Thyroid gland (tissue), 4 donors: ENCODE measurements at regions not wholly inside any gene's neighbourhood (a gene's known extent, or its start where the extent isn't known, plus 50 kb on each side); places are given as distances from the start of the nearest gene placed in this dataset.

Source experiments
- DNase-seq, 2 donors: peaks; one replicate each; pipeline ENCODE4 v3.0.0-alpha.2; 2019
- H3K27ac ChIP-seq, 3 donors: fragments of 200-600 bp; sonication (generic); 1 replicate in 2 of 3; 2 replicates in 1 of 3; pipeline ENCODE4 v1.5.1; 2016 to 2019; ENCODE audit warnings: mild to moderate bottlenecking in 1 of 3, moderate library complexity in 1 of 3
- H3K27me3 ChIP-seq: fragments of 200-600 bp; sonication (generic); one replicate; pipeline ENCODE4 v1.5.1; 2019
- H3K36me3 ChIP-seq, 2 donors: fragments of 200-600 bp; sonication (generic); one replicate each; pipeline ENCODE4 v1.5.1; 2016 to 2019
- H3K4me1 ChIP-seq, 2 donors: fragments of 200-600 bp; sonication (generic); one replicate each; pipeline ENCODE4 v1.5.1; 2017 to 2019
- H3K4me3 ChIP-seq, 3 donors: fragments of 200-600 bp; sonication (generic); replicated peaks in 1 of 3; 1 replicate in 2 of 3; 2 replicates in 1 of 3; pipeline ENCODE4 v1.5.1; 2016; ENCODE audit warnings: mild to moderate bottlenecking in 1 of 3
- H3K9me3 ChIP-seq: fragments of 200-600 bp; sonication (generic); one replicate; pipeline ENCODE4 v1.5.1; 2017
- CTCF ChIP-seq, 6 experiments: fragments of 200-600 bp in 3 of 6; fragments of 450-650 bp in 3 of 6; sonication (generic) in 3 of 6; IDR thresholded peaks; one replicate each; pipeline ENCODE4 v1.5.1; 2016 to 2019; ENCODE audit warnings: antibody characterized with exemption in 6 of 6, mild to moderate bottlenecking in 2 of 6, inconsistent platforms in 1 of 6, moderate library complexity in 1 of 6
- POLR2A ChIP-seq, 2 donors: fragments of 450-650 bp; IDR thresholded peaks; one replicate each; pipeline ENCODE4 v1.6.1; 2017; ENCODE audit warnings: antibody characterized with exemption in 2 of 2, mild to moderate bottlenecking in 2 of 2, moderate library complexity in 1 of 2
- WGBS, 2 donors: methylation state at CpG; one replicate each; pipeline ENCODE4 v1.1.5; 2017; 5-methylcytosine and 5-hydroxymethylcytosine counted together
- intact Hi-C: fragments of 100-400 bp; cut with DNase I; formaldehyde crosslinking; loops from one replicate; pipeline ENCODE4 v1.15.1; 2023

- Histone ChIP-seq H3K4me3 (no peak overlapping the region), H3K27ac (no peak overlapping the region), H3K9me3 (no peaks in the 10 kb centered on the region), H3K36me3 (no peaks in the 10 kb centered on the region), H3K27me3 (no peaks in the 10 kb centered on the region), H3K4me1 (no peaks in the 10 kb centered on the region)
- DNase-seq, result no peak
- TF ChIP-seq POLR2A (IDR thresholded peaks at IDR 0.05) (no peak), CTCF (IDR thresholded peaks at IDR 0.05) (no peak)
- intact Hi-C loops, result no loop called here
- WGBS, 2 donors, result 86 to 90% methylated on average over 2 of the region's 2 CpGs
Measured at GRCh38 chr9:116072046-116072445, 81.5 kb upstream of the PAPPA start.

- Histone ChIP-seq H3K36me3 (no peaks in the 10 kb centered on the region), H3K4me1 (no peaks in the 10 kb centered on the region), H3K27me3 (no peaks in the 10 kb centered on the region), H3K9me3 (no peaks in the 10 kb centered on the region), H3K27ac (no peak overlapping the region), H3K4me3 (no peak overlapping the region)
- intact Hi-C loops, result no loop called here
- no peak for TF ChIP-seq POLR2A (IDR thresholded peaks at IDR 0.05)
- TF ChIP-seq CTCF (IDR thresholded peaks at IDR 0.05), result no peak
- DNase-seq, result no peak
- WGBS, 2 donors, result 65 to 92% methylated on average over 2 of the region's 2 CpGs
Measured at GRCh38 chr9:116073826-116074225, 79.8 kb upstream of the PAPPA start.

- H3K4me1 ChIP-seq, result no peaks in the 10 kb centered on the region
- no peaks in the 10 kb centered on the region for H3K9me3 ChIP-seq
- intact Hi-C loops, result no loop called here
- TF ChIP-seq POLR2A (IDR thresholded peaks at IDR 0.05) (no peak), CTCF (IDR thresholded peaks at IDR 0.05) (no peak)
- no peak for DNase-seq
- H3K27ac ChIP-seq, result no peak overlapping the region
- H3K27me3 ChIP-seq, result no peaks in the 10 kb centered on the region
- H3K4me3 ChIP-seq, result no peak overlapping the region
- H3K36me3 ChIP-seq, result no peaks in the 10 kb centered on the region
Measured at GRCh38 chr9:116074658-116075057, 78.9 kb upstream of the PAPPA start.

- DNase-seq, result no peak
- WGBS, 2 donors, result 87 to 91% methylated on average over 5 of the region's 5 CpGs
- no peak for TF ChIP-seq CTCF (IDR thresholded peaks at IDR 0.05)
- no peak for TF ChIP-seq POLR2A (IDR thresholded peaks at IDR 0.05)
- H3K27me3 ChIP-seq, result no peaks in the 10 kb centered on the region
- intact Hi-C loops, result no loop called here
- no peaks in the 10 kb centered on the region for H3K4me1 ChIP-seq
- no peaks in the 10 kb centered on the region for H3K9me3 ChIP-seq
- no peak overlapping the region for H3K27ac ChIP-seq
- H3K36me3 ChIP-seq, result no peaks in the 10 kb centered on the region
- no peak overlapping the region for H3K4me3 ChIP-seq
Measured at GRCh38 chr9:116075191-116075590, 78.4 kb upstream of the PAPPA start.

- Histone ChIP-seq H3K27me3 (no peaks in the 10 kb centered on the region), H3K4me1 (no peaks in the 10 kb centered on the region), H3K9me3 (no peaks in the 10 kb centered on the region), H3K27ac (no peak overlapping the region), H3K36me3 (no peaks in the 10 kb centered on the region), H3K4me3 (no peak overlapping the region)
- intact Hi-C loops, result no loop called here
- no peak for DNase-seq
- TF ChIP-seq CTCF (IDR thresholded peaks at IDR 0.05), result no peak
- TF ChIP-seq POLR2A (IDR thresholded peaks at IDR 0.05), result no peak
Measured at GRCh38 chr9:116078640-116079039, 75.0 kb upstream of the PAPPA start.
